Endothelial cell of umbilical vein (primary cell): ENCODE measurements at regions not wholly inside any gene's neighbourhood (a gene's known extent, or its start where the extent isn't known, plus 50 kb on each side); places are given as distances from the start of the nearest gene placed in this dataset.
A peak's percentile ranks its signal among the peaks of the same experiment; 100 is the strongest.

Experiments used
- BruUV-seq: library from RNA; stranded (reverse); fragments of 400-500 nt; replicated peaks from 2 replicates; lab custom pipeline; 2021; lab: Mats Ljungman, UMichigan
- CTCF ChIA-PET: fragments of 300-600, 350-600 bp; sonication (Branson Sonifier 250); formaldehyde crosslinking; loops from one replicate; lab custom pipeline; 2021; ENCODE audit warnings: antibody characterized with exemption, inconsistent platforms; lab: Charles Lee
- POLR2A ChIA-PET: fragments of 300-600, 350-600 bp; sonication (Branson Sonifier 250); formaldehyde crosslinking; loops from one replicate; lab custom pipeline; 2021; ENCODE audit warnings: antibody characterized with exemption, inconsistent platforms; lab: Charles Lee
- DNase-seq: peaks from one replicate; pipeline ENCODE4 v3.0.0-alpha.2; 2011; ENCODE audit warnings: low read depth, low spot score
- FAIRE-seq: peaks from 2 replicates; lab custom pipeline; 2011; peaks lifted over from hg19 to GRCh38; lab: Jason Lieb, UNC
- H2AFZ ChIP-seq: 2 replicates; pipeline ENCODE4 v1.6.0; 2012; ENCODE audit warnings: low read depth, low read length, control low read depth, inconsistent platforms
- H3K27ac ChIP-seq: 2 replicates; pipeline ENCODE4 v1.5.1; 2011; ENCODE audit warnings: low read depth, mild to moderate bottlenecking, control low read depth, low read length, moderate library complexity; ENCODE audit not compliant: insufficient read depth
- H3K27me3 ChIP-seq, 2 experiments: 2 replicates each; pipeline versions ENCODE4 v1.6.0 to v1.6.1; 2011; ENCODE audit warnings: low read length in 2 of 2, mixed read lengths in 1 of 2; ENCODE audit not compliant: control insufficient read depth in 2 of 2, insufficient read depth in 2 of 2
- H3K36me3 ChIP-seq, 2 experiments: 2 replicates in 1 of 2; 3 replicates in 1 of 2; pipeline ENCODE4 v1.5.1; 2011; ENCODE audit warnings: low read length in 2 of 2, mild to moderate bottlenecking in 1 of 2, moderate library complexity in 1 of 2; ENCODE audit not compliant: control insufficient read depth in 2 of 2, insufficient read depth in 2 of 2; ENCODE audit errors: extremely low read depth in 1 of 2
- H3K4me1 ChIP-seq: 3 replicates; pipeline ENCODE4 v1.5.1; 2011; ENCODE audit warnings: mild to moderate bottlenecking, low read length; ENCODE audit not compliant: control insufficient read depth, insufficient read depth; ENCODE audit errors: extremely low read depth
- H3K4me2 ChIP-seq: 2 replicates; pipeline ENCODE4 v1.6.1; 2011; ENCODE audit warnings: low read length, control low read depth, mixed read lengths; ENCODE audit not compliant: insufficient read depth
- H3K4me3 ChIP-seq, 3 experiments: fragments of 200-600 bp in 1 of 3; sonication (generic), shearing (Covaris generic) in 1 of 3; replicated peaks in 1 of 3; 2 replicates each; pipeline ENCODE4 v1.5.1; 2011 to 2016; ENCODE audit warnings: control low read depth in 3 of 3, low read length in 3 of 3, mild to moderate bottlenecking in 2 of 3, inconsistent platforms in 1 of 3, low read depth in 1 of 3, moderate library complexity in 1 of 3; ENCODE audit not compliant: insufficient read depth in 1 of 3
- H3K79me2 ChIP-seq: 2 replicates; pipeline ENCODE4 v1.6.0; 2012; ENCODE audit warnings: low read length, inconsistent platforms; ENCODE audit not compliant: control insufficient read depth, insufficient read depth
- H3K9ac ChIP-seq: replicated peaks from 2 replicates; pipeline ENCODE3; 2011; ENCODE audit warnings: low read length, control low read depth; ENCODE audit not compliant: insufficient read depth; ENCODE audit errors: extremely low read depth
- H3K9me1 ChIP-seq: replicated peaks from 3 replicates; pipeline ENCODE4 v1.6.0; 2011; ENCODE audit warnings: mild to moderate bottlenecking, low read length; ENCODE audit not compliant: control insufficient read depth, insufficient read depth; ENCODE audit errors: extremely low read depth
- H3K9me3 ChIP-seq: replicated peaks from 2 replicates; pipeline ENCODE4 v1.5.1; 2012; ENCODE audit warnings: low read length, inconsistent platforms; ENCODE audit not compliant: control insufficient read depth, insufficient read depth
- H4K20me1 ChIP-seq: replicated peaks from 2 replicates; pipeline ENCODE3; 2011; ENCODE audit warnings: mild to moderate bottlenecking, low read length; ENCODE audit not compliant: control insufficient read depth, insufficient read depth; ENCODE audit errors: extremely low read depth
- EZH2 ChIP-seq: IDR thresholded peaks from 2 replicates; pipeline ENCODE4 v1.6.1; 2012; ENCODE audit warnings: borderline replicate concordance, low read depth, mild to moderate bottlenecking, moderate library complexity, low read length, inconsistent platforms; ENCODE audit not compliant: severe bottlenecking
- FOS ChIP-seq: IDR thresholded peaks from 2 replicates; pipeline ENCODE4 v1.6.1; 2011; ENCODE audit warnings: mild to moderate bottlenecking, low read length, moderate library complexity, borderline replicate concordance; ENCODE audit not compliant: insufficient read depth
- GATA2 ChIP-seq: IDR thresholded peaks from 2 replicates; pipeline ENCODE4 v1.7.0; 2011; ENCODE audit warnings: low read depth, mild to moderate bottlenecking, moderate library complexity, mixed read lengths, low read length; ENCODE audit not compliant: insufficient read length, insufficient read depth
- JUN ChIP-seq: IDR thresholded peaks from 2 replicates; pipeline ENCODE4 v1.6.1; 2011; ENCODE audit warnings: borderline replicate concordance, low read depth; ENCODE audit not compliant: insufficient read length, insufficient read depth
- MYC ChIP-seq: IDR thresholded peaks from one replicate; pipeline ENCODE4 v1.6.1; 2011; ENCODE audit warnings: mild to moderate bottlenecking, low read depth, low read length
- POLR2A ChIP-seq: IDR thresholded peaks from 2 replicates; pipeline ENCODE4 v1.6.1; 2012; ENCODE audit warnings: low read depth, mild to moderate bottlenecking, control low read depth, low read length
- POLR2AphosphoS5 ChIP-seq: IDR thresholded peaks from 2 replicates; pipeline ENCODE4 v1.6.1; 2012; ENCODE audit warnings: low read depth, mild to moderate bottlenecking, control low read depth, low read length, moderate library complexity; ENCODE audit not compliant: insufficient read depth
- dilution Hi-C: fragments of 300-500 bp; cut with MboI; formaldehyde crosslinking; loops from one replicate; pipeline ENCODE4 v1.15.0; 2019; ENCODE audit warnings: low sequenced_read_pairs; ENCODE audit not compliant: extremely low pct_ligation_motif_present
- intact Hi-C: fragments of 100-400 bp; cut with micrococcal nuclease; formaldehyde crosslinking; loops from one replicate; pipeline ENCODE4 v1.10.0; 2022
- TF ChIP-seq, protein P1 (sequence below): IDR thresholded peaks from 2 replicates; pipeline ENCODE4 v1.6.1; 2011; ENCODE audit not compliant: insufficient read depth, insufficient read length
- TF ChIP-seq, protein P2 (sequence below), 2 donors: IDR thresholded peaks; 1 replicate in 1 of 2; 2 replicates in 1 of 2; pipeline ENCODE4 v1.5.1; 2011; ENCODE audit warnings: low read length in 2 of 2, mild to moderate bottlenecking in 2 of 2, moderate library complexity in 2 of 2, control low read depth in 1 of 2, inconsistent platforms in 1 of 2, low read depth in 1 of 2; ENCODE audit not compliant: insufficient read depth in 1 of 2; ENCODE audit errors: extremely low read depth in 1 of 2

DNA sequence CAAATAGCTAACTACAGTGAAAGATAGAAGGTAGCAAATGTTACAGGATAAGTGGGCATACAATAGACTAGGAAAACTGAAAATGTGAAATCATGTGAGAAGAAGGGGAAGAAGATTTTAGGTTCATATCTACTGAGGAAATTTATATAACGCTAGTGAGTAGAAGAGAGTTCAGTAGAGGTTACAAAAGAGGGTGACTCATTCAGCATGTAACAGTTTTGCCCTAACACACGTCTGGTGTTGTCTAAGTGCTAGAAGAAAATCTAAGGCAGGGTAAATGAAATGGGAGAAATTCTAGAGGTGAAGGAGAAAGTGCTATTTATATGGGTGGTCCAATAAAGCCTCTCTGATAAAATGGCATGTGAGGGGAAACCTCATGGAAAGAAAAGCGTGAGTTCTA, 731.4 kb upstream of the POT1 start:
- POLR2A ChIA-PET: no interaction called here

DNA sequence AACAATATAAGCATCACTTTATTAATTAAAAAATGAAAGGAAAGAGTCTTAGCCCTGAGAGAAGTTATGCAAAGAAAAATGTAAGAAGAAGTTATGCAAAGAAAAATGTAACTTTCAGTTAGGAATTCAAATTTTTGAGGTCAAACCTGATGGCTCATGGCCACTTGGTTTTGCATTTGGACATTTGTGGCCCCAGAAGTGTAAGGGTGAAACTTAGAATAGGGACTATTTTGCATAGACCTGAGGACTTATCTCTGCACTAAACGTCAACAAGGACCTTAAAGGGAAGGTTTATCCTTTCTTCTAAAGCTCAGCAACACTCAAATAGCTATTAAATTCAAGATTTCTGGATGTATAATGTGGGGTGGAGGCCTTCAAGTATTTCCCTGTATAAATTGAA, 724.5 kb upstream of the POT1 start:
- Histone ChIP-seq H3K4me1 (no peaks in the 10 kb centered on the region), H2AFZ (no peak overlapping the region), H3K9me3 (no peaks in the 10 kb centered on the region), H3K27ac (no peak overlapping the region), H3K36me3 (no peaks in the 10 kb centered on the region), H3K27me3 (no peaks in the 10 kb centered on the region), H3K9me1 (no peaks in the 10 kb centered on the region), H3K4me2 (no peak overlapping the region), H3K4me3 (no peak overlapping the region), H3K79me2 (no peaks in the 10 kb centered on the region), H4K20me1 (no peaks in the 10 kb centered on the region), H3K9ac (no peak overlapping the region)
- TF ChIP-seq POLR2A: no peak
- no peak for TF ChIP-seq FOS
- no peak for TF ChIP-seq EZH2
- TF ChIP-seq GATA2: no peak
- no peak for TF ChIP-seq JUN
- TF ChIP-seq MYC: no peak
- TF ChIP-seq POLR2AphosphoS5: no peak
- TF ChIP-seq, protein P1, sequence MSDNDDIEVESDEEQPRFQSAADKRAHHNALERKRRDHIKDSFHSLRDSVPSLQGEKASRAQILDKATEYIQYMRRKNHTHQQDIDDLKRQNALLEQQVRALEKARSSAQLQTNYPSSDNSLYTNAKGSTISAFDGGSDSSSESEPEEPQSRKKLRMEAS: no peak
- TF ChIP-seq, protein P2, sequence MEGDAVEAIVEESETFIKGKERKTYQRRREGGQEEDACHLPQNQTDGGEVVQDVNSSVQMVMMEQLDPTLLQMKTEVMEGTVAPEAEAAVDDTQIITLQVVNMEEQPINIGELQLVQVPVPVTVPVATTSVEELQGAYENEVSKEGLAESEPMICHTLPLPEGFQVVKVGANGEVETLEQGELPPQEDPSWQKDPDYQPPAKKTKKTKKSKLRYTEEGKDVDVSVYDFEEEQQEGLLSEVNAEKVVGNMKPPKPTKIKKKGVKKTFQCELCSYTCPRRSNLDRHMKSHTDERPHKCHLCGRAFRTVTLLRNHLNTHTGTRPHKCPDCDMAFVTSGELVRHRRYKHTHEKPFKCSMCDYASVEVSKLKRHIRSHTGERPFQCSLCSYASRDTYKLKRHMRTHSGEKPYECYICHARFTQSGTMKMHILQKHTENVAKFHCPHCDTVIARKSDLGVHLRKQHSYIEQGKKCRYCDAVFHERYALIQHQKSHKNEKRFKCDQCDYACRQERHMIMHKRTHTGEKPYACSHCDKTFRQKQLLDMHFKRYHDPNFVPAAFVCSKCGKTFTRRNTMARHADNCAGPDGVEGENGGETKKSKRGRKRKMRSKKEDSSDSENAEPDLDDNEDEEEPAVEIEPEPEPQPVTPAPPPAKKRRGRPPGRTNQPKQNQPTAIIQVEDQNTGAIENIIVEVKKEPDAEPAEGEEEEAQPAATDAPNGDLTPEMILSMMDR (IDR thresholded peaks at IDR 0.05; ENCODE audit: extremely low read depth in 1 of 2, insufficient read depth in 1 of 2, low read depth in 1 of 2, low read length in 2 of 2): no peak
- DNase-seq (no peak), FAIRE-seq (no peak)
- BruUV-seq: no TSS peak
- intact Hi-C loops (no loop called here), dilution Hi-C loops (no loop called here)
- POLR2A ChIA-PET: no interaction called here
- CTCF ChIA-PET: no interaction called here

More for the DNA sequence above, 731.4 kb upstream of the POT1 start:
- Histone ChIP-seq H3K27ac (no peak overlapping the region), H3K27me3 (no peaks in the 10 kb centered on the region), H3K9me1 (no peaks in the 10 kb centered on the region), H3K9ac (no peak overlapping the region), H2AFZ (no peak overlapping the region), H4K20me1 (no peaks in the 10 kb centered on the region), H3K4me1 (no peaks in the 10 kb centered on the region), H3K4me2 (no peak overlapping the region), H3K4me3 (no peak overlapping the region), H3K9me3 (no peaks in the 10 kb centered on the region), H3K79me2 (no peaks in the 10 kb centered on the region), H3K36me3 (no peaks in the 10 kb centered on the region)
- no TSS peak for BruUV-seq
- TF ChIP-seq JUN (no peak), FOS (peak; percentile 32), POLR2A (no peak)
- intact Hi-C loops (no loop called here), dilution Hi-C loops (no loop called here)
- DNase-seq: peak; percentile 19
- CTCF ChIA-PET: interaction anchor here (2.6 kb wide), 1 partner anchor 601 kb away, joined by 11 read pairs; no protein-coding TSS in a partner anchor
- peak; percentile 65 for FAIRE-seq
